GM12878 (cell line): ENCODE measurements at regions not wholly inside any gene's neighbourhood (a gene's known extent, or its start where the extent isn't known, plus 50 kb on each side); places are given as distances from the start of the nearest gene placed in this dataset.

Experiments
- ATAC-seq: fragments of 200-7000 bp; cut with Tn5 transposase; 3 replicates; pipeline ENCODE4 v1.9.1; 2020; ENCODE audit warnings: mild to moderate bottlenecking, moderate library complexity
- BruUV-seq: library from RNA; stranded (reverse); fragments of 400-500 nt; replicated peaks from 2 replicates; lab custom pipeline; 2021; lab: Mats Ljungman, UMichigan
- CTCF ChIA-PET: fragments of 300-600 bp; sonication (Branson Sonifier 250); formaldehyde crosslinking; extraction: SDS; loops from one replicate; lab custom pipeline; 2021; ENCODE audit warnings: inconsistent platforms; lab: Yijun Ruan, JAX
- POLR2A ChIA-PET: fragments of 350-600 bp; formaldehyde crosslinking; extraction: SDS; loops from one replicate; lab custom pipeline; 2021; ENCODE audit warnings: inconsistent platforms; lab: Charles Lee
- RAD21 ChIA-PET: fragments of 300-600 bp; sonication (Branson Sonifier 250); formaldehyde crosslinking; loops from one replicate; lab custom pipeline; 2023; ENCODE audit warnings: antibody characterized with exemption; ENCODE audit not compliant: unreplicated experiment; lab: Charles Lee
- SMC1A ChIA-PET: fragments of 300-600 bp; sonication (Branson Sonifier 250); formaldehyde crosslinking; loops from one replicate; lab custom pipeline; 2023; ENCODE audit not compliant: unreplicated experiment, uncharacterized antibody; lab: Charles Lee
- DNase-seq: peaks from one replicate; pipeline ENCODE4 v3.0.0-alpha.2; 2011; ENCODE audit warnings: low read depth, low spot score
- FAIRE-seq: peaks from 3 replicates; lab custom pipeline; 2011; peaks lifted over from hg19 to GRCh38; lab: Jason Lieb, UNC
- H2AFZ ChIP-seq: 2 replicates; pipeline ENCODE4 v1.6.0; 2011; ENCODE audit warnings: low read depth, low read length, control low read depth; ENCODE audit not compliant: control insufficient read depth
- H3K27ac ChIP-seq: 2 replicates; pipeline ENCODE4 v1.5.1; 2011; ENCODE audit warnings: control low read depth; ENCODE audit not compliant: control insufficient read depth, insufficient read depth
- H3K27me3 ChIP-seq, 2 experiments: replicated peaks in 1 of 2; 2 replicates each; pipeline versions ENCODE4 v1.6.0 to v1.6.1; 2011; ENCODE audit warnings: low read length in 1 of 2; ENCODE audit not compliant: control insufficient read depth in 2 of 2, insufficient read depth in 2 of 2
- H3K36me3 ChIP-seq, 2 experiments: 2 replicates each; pipeline ENCODE4 v1.5.1; 2011; ENCODE audit warnings: low read length in 1 of 2; ENCODE audit not compliant: control insufficient read depth in 2 of 2, insufficient read depth in 2 of 2
- H3K4me1 ChIP-seq: 2 replicates; pipeline ENCODE4 v1.6.1; 2011; ENCODE audit warnings: mild to moderate bottlenecking, low read length, moderate library complexity, mixed read lengths; ENCODE audit not compliant: control insufficient read depth, insufficient read depth
- H3K4me2 ChIP-seq: 2 replicates; pipeline ENCODE4 v1.6.0; 2011; ENCODE audit warnings: control low read depth; ENCODE audit not compliant: control insufficient read depth, insufficient read depth
- H3K4me3 ChIP-seq: fragments of 200-600 bp; sonication (generic); 2 replicates; pipeline ENCODE4 v1.5.1; 2016
- H3K79me2 ChIP-seq: 2 replicates; pipeline ENCODE4 v1.6.0; 2011; ENCODE audit warnings: low read length; ENCODE audit not compliant: control insufficient read depth, insufficient read depth
- H3K9ac ChIP-seq: 2 replicates; pipeline ENCODE4 v1.8.0; 2011; ENCODE audit warnings: low read length, control low read depth, mixed read lengths; ENCODE audit not compliant: control insufficient read depth, insufficient read depth
- H3K9me3 ChIP-seq: replicated peaks from 3 replicates; pipeline ENCODE4 v1.5.1; 2011; ENCODE audit warnings: mild to moderate bottlenecking, low read length; ENCODE audit not compliant: control insufficient read depth, insufficient read depth
- H4K20me1 ChIP-seq: 2 replicates; pipeline ENCODE4 v1.6.0; 2011; ENCODE audit not compliant: control insufficient read depth, insufficient read depth
- CUX1 ChIP-seq: IDR thresholded peaks from 2 replicates; pipeline ENCODE4 v1.6.1; 2012; ENCODE audit warnings: improper control_type of control experiment, low read depth, low read length; ENCODE audit not compliant: insufficient replicate concordance
- NBN ChIP-seq: fragments of 450-650 bp; IDR thresholded peaks from 2 replicates; pipeline ENCODE4 v1.6.1; 2016
- RBBP5 ChIP-seq: fragments of 200-600 bp; sonication (generic); conservative IDR thresholded peaks from 2 replicates; pipeline ENCODE4 v1.6.1; 2016
- SUZ12 ChIP-seq: fragments of 200-600 bp; sonication (generic); IDR thresholded peaks from one replicate; pipeline ENCODE4 v1.6.1; 2018; ENCODE audit warnings: antibody characterized with exemption, mild to moderate bottlenecking; ENCODE audit not compliant: unreplicated experiment
- TCF12 ChIP-seq: IDR thresholded peaks from 2 replicates; pipeline ENCODE4 v1.6.1; 2011; ENCODE audit warnings: low read depth, mild to moderate bottlenecking, low read length
- ZBTB11 ChIP-seq: fragments of 450-650 bp; formaldehyde crosslinking; IDR thresholded peaks from 2 replicates; pipeline ENCODE4 v1.5.0; 2022; ENCODE audit warnings: mild to moderate bottlenecking, missing genetic modification characterization
- WGBS: methylation state at CpG from one replicate; pipeline ENCODE4 v1.1.6; 2016; ENCODE audit warnings: low lambda C conversion rate; ENCODE audit not compliant: insufficient replicate concordance, insufficient coverage; ENCODE audit errors: missing lambda C conversion rate; 5-methylcytosine and 5-hydroxymethylcytosine counted together
- in situ Hi-C: fragments of 300-500 bp; cut with MboI; formaldehyde crosslinking; loops from 9 replicates; pipeline ENCODE4 v1.14.3; 2018; ENCODE audit warnings: mixed read lengths
- intact Hi-C: fragments of 100-400 bp; cut with micrococcal nuclease; formaldehyde crosslinking; loops from one replicate; pipeline ENCODE4 v1.14.2; 2022; ENCODE audit not compliant: unreplicated experiment

- Histone ChIP-seq H3K4me1 (no peaks in the 10 kb centered on the region), H3K9ac (no peak overlapping the region), H3K27ac (no peak overlapping the region), H3K4me2 (no peak overlapping the region), H2AFZ (no peak overlapping the region), H4K20me1 (no peaks in the 10 kb centered on the region)
- ChIA-PET POLR2A (no interaction called here), CTCF (no interaction called here), SMC1A (no interaction called here)
- no TSS peak for BruUV-seq
- ATAC-seq (no peak), FAIRE-seq (no peak)
- in situ Hi-C loops, result no loop called here
- intact Hi-C loops, result no loop called here
- 7% methylated on average over 6 of the region's 6 CpGs for WGBS
- TF ChIP-seq RBBP5 (no peak), SUZ12 (no peak), ZBTB11 (CRISPR knock-in tag) (no peak), CUX1 (no peak), TCF12 (no peak), NBN (no peak)
- TF ChIP-seq, all 136 proteins: peak for 0
- DNase-seq, result no peak
- Histone ChIP-seq H3K4me3 (no peak overlapping the region), H3K9me3 (no peaks in the 10 kb centered on the region), H3K79me2 (no peaks in the 10 kb centered on the region), H3K36me3 (no peaks in the 10 kb centered on the region), H3K27me3 (no peaks in the 10 kb centered on the region)
- RAD21 ChIA-PET, result no interaction called here
Observed at GRCh38 chr5:27639005-27639612, 600.7 kb upstream of the CDH9 start.
